SK-N-SH (cell line): ENCODE measurements at regions not wholly inside any gene's neighbourhood (a gene's known extent, or its start where the extent isn't known, plus 50 kb on each side); places are given as distances from the start of the nearest gene placed in this dataset.

ENCODE experiments used
- CTCF ChIA-PET: fragments of 300-600, 350-600 bp; formaldehyde crosslinking; extraction: SDS; loops from one replicate; lab custom pipeline; 2021; lab: Yijun Ruan, JAX
- POLR2A ChIA-PET: fragments of 350-600 bp; sonication (Branson Sonifier 250); formaldehyde crosslinking; extraction: SDS; loops from one replicate; lab custom pipeline; 2020; ENCODE audit warnings: antibody characterized with exemption, inconsistent platforms; lab: Yijun Ruan, JAX
- DNase-seq: peaks from one replicate; pipeline ENCODE4 v3.0.0; 2012
- H2AFZ ChIP-seq: fragments of 200-600 bp; sonication (generic); 2 replicates; pipeline ENCODE4 v1.8.1; 2016; ENCODE audit warnings: antibody characterized with exemption, mild to moderate bottlenecking, low read depth
- H3F3A ChIP-seq: fragments of 200-600 bp; sonication (generic); replicated peaks from 2 replicates; pipeline ENCODE3; 2016; ENCODE audit warnings: antibody characterized with exemption, mild to moderate bottlenecking; ENCODE audit not compliant: insufficient read depth
- H3K27ac ChIP-seq, 2 experiments: fragments of 200-500 bp in 1 of 2; fragments of 200-600 bp in 1 of 2; sonication (Bioruptor generic) in 1 of 2; sonication (generic), shearing (Covaris generic) in 1 of 2; 2 replicates each; pipeline versions ENCODE4 v1.5.1 to v1.6.1; 2014 to 2016; ENCODE audit warnings: low read depth in 2 of 2, inconsistent platforms in 1 of 2, low read length in 1 of 2, mild to moderate bottlenecking in 1 of 2, mixed read lengths in 1 of 2
- H3K27me3 ChIP-seq: fragments of 200-600 bp; sonication (generic), shearing (Covaris generic); 2 replicates; pipeline ENCODE4 v1.6.1; 2016; ENCODE audit warnings: mixed run types; ENCODE audit not compliant: insufficient read depth
- H3K36me3 ChIP-seq, 2 experiments: fragments of 200-500 bp in 1 of 2; fragments of 200-600 bp in 1 of 2; sonication (Bioruptor generic) in 1 of 2; sonication (generic) in 1 of 2; replicated peaks in 1 of 2; 2 replicates each; pipeline versions ENCODE3 to v1.5.1; 2014 to 2016; ENCODE audit warnings: low read length in 1 of 2, mild to moderate bottlenecking in 1 of 2; ENCODE audit not compliant: insufficient read depth in 2 of 2, control insufficient read depth in 1 of 2
- H3K4me1 ChIP-seq, 2 experiments: fragments of 200-500 bp in 1 of 2; fragments of 200-600 bp in 1 of 2; sonication (Bioruptor generic) in 1 of 2; sonication (generic), shearing (Covaris generic) in 1 of 2; 2 replicates each; pipeline versions ENCODE4 v1.5.1 to v1.6.1; 2014 to 2016; ENCODE audit warnings: low read depth in 1 of 2, low read length in 1 of 2, mixed run types in 1 of 2; ENCODE audit not compliant: insufficient read depth in 2 of 2, control insufficient read depth in 1 of 2
- H3K4me2 ChIP-seq: fragments of 200-600 bp; sonication (generic), shearing (Covaris generic); 2 replicates; pipeline ENCODE4 v1.6.1; 2017; ENCODE audit warnings: mixed run types
- H3K4me3 ChIP-seq, 2 experiments: fragments of 200-500 bp in 1 of 2; fragments of 200-600 bp in 1 of 2; sonication (Bioruptor generic) in 1 of 2; sonication (generic), shearing (Covaris generic) in 1 of 2; 2 replicates each; pipeline versions ENCODE4 v1.5.1 to v1.8.1; 2014 to 2016; ENCODE audit warnings: low read depth in 2 of 2, inconsistent platforms in 1 of 2, low read length in 1 of 2, mild to moderate bottlenecking in 1 of 2, mixed read lengths in 1 of 2, moderate library complexity in 1 of 2
- H3K79me2 ChIP-seq: fragments of 200-600 bp; sonication (generic); 2 replicates; pipeline ENCODE4 v1.8.1; 2017; ENCODE audit warnings: mild to moderate bottlenecking; ENCODE audit not compliant: insufficient read depth
- H3K9ac ChIP-seq: fragments of 200-600 bp; sonication (generic); 2 replicates; pipeline ENCODE4 v1.6.1; 2017; ENCODE audit warnings: mixed run types
- H3K9me2 ChIP-seq: fragments of 200-600 bp; sonication (generic); 2 replicates; pipeline ENCODE4 v1.6.1; 2017; ENCODE audit warnings: mixed run types
- H3K9me3 ChIP-seq: fragments of 200-600 bp; sonication (generic); 2 replicates; pipeline ENCODE4 v1.6.1; 2017; ENCODE audit warnings: mixed run types, mild to moderate bottlenecking, moderate library complexity
- H4K20me1 ChIP-seq: fragments of 200-600 bp; sonication (generic); 2 replicates; pipeline ENCODE4 v1.6.1; 2017; ENCODE audit warnings: mild to moderate bottlenecking, mixed run types; ENCODE audit not compliant: insufficient read depth
- CHD2 ChIP-seq: fragments of 150-350 bp; IDR thresholded peaks from 2 replicates; pipeline ENCODE4 v1.6.1; 2018; ENCODE audit warnings: low read length; ENCODE audit not compliant: partially characterized antibody
- EP300 ChIP-seq, 2 experiments: IDR thresholded peaks; 2 replicates each; pipeline versions ENCODE4 v1.4.0 to v1.6.1; 2012; ENCODE audit warnings: borderline replicate concordance in 1 of 2, low read depth in 1 of 2, low read length in 1 of 2
- FOXM1 ChIP-seq: IDR thresholded peaks from 2 replicates; pipeline ENCODE4 v1.4.0; 2012; ENCODE audit warnings: low read depth, mild to moderate bottlenecking
- GATA2 ChIP-seq: sonication (generic); formaldehyde crosslinking; IDR thresholded peaks from 2 replicates; pipeline ENCODE4 v1.5.0; 2020; ENCODE audit warnings: mild to moderate bottlenecking, missing genetic modification reagents
- JUND ChIP-seq: IDR thresholded peaks from 2 replicates; pipeline ENCODE4 v1.4.0; 2012
- NRF1 ChIP-seq: IDR thresholded peaks from 2 replicates; pipeline ENCODE4 v1.6.1; 2012; ENCODE audit warnings: low read depth, mild to moderate bottlenecking, low read length
- REST ChIP-seq: IDR thresholded peaks from 2 replicates; pipeline ENCODE4 v1.6.1; 2012; ENCODE audit warnings: mild to moderate bottlenecking, low read depth, low read length, moderate library complexity
- RFX5 ChIP-seq: IDR thresholded peaks from 2 replicates; pipeline ENCODE4 v1.6.1; 2012; ENCODE audit warnings: mild to moderate bottlenecking, improper control_type of control experiment, low read length
- RXRA ChIP-seq: IDR thresholded peaks from 2 replicates; pipeline ENCODE4 v1.4.0; 2012; ENCODE audit warnings: low read depth, mild to moderate bottlenecking, borderline replicate concordance
- SMC3 ChIP-seq: IDR thresholded peaks from 2 replicates; pipeline ENCODE4 v1.6.1; 2012; ENCODE audit warnings: low read depth, low read length, improper control_type of control experiment
- TAF1 ChIP-seq: IDR thresholded peaks from 2 replicates; pipeline ENCODE4 v1.6.1; 2012; ENCODE audit warnings: low read depth, mild to moderate bottlenecking, low read length, moderate library complexity, borderline replicate concordance
- TCF12 ChIP-seq: IDR thresholded peaks from 2 replicates; pipeline ENCODE4 v1.4.0; 2012
- TEAD4 ChIP-seq: IDR thresholded peaks from 2 replicates; pipeline ENCODE4 v1.4.0; 2012; ENCODE audit warnings: mild to moderate bottlenecking, borderline replicate concordance; ENCODE audit not compliant: insufficient read depth
- ZBTB33 ChIP-seq: IDR thresholded peaks from 2 replicates; pipeline ENCODE4 v1.4.0; 2012; ENCODE audit warnings: low read depth, borderline replicate concordance
- WGBS: methylation state at CpG from one replicate; pipeline ENCODE4 v1.1.6; 2017; ENCODE audit warnings: low lambda C conversion rate; 5-methylcytosine and 5-hydroxymethylcytosine counted together
- TF ChIP-seq, protein P1 (sequence below): fragments of 150-350 bp; IDR thresholded peaks from 2 replicates; pipeline ENCODE4 v1.6.1; 2016; ENCODE audit warnings: mild to moderate bottlenecking, low read depth, low read length

- H3K27ac ChIP-seq, result no peak overlapping the region
- no peaks in the 10 kb centered on the region for H4K20me1 ChIP-seq
- H3K4me1 ChIP-seq, result peaks cover 7 to 10% of the 10 kb centered on the region in 2 experiments; a peak in 3 of 4 replicates
- H3K4me2 ChIP-seq, result no peak overlapping the region
- no peaks in the 10 kb centered on the region for H3K9me2 ChIP-seq
- no peaks in the 10 kb centered on the region for H3K79me2 ChIP-seq
- H2AFZ ChIP-seq, result no peak overlapping the region
- WGBS, result 77% methylated on average over 2 of the region's 2 CpGs
- H3K27me3 ChIP-seq, result no peaks in the 10 kb centered on the region
- DNase-seq, result no peak
- H3K9ac ChIP-seq, result no peak overlapping the region
- H3K9me3 ChIP-seq, result no peaks in the 10 kb centered on the region
- H3F3A ChIP-seq, result peaks cover 3% of the 10 kb centered on the region
- ChIA-PET POLR2A (no interaction called here), CTCF (no interaction called here)
- H3K4me3 ChIP-seq, result no peak overlapping the region
- no peaks in the 10 kb centered on the region for H3K36me3 ChIP-seq
- TF ChIP-seq RXRA, result no peak
- TF ChIP-seq TCF12, result no peak
- TF ChIP-seq TAF1, result no peak
- TF ChIP-seq REST, result no peak
- TF ChIP-seq RFX5, result no peak
- no peak for TF ChIP-seq EP300 (IDR thresholded peaks at IDR 0.05; ENCODE audit: borderline replicate concordance in 1 of 2, low read depth in 1 of 2, low read length in 1 of 2)
- TF ChIP-seq, protein P1, sequence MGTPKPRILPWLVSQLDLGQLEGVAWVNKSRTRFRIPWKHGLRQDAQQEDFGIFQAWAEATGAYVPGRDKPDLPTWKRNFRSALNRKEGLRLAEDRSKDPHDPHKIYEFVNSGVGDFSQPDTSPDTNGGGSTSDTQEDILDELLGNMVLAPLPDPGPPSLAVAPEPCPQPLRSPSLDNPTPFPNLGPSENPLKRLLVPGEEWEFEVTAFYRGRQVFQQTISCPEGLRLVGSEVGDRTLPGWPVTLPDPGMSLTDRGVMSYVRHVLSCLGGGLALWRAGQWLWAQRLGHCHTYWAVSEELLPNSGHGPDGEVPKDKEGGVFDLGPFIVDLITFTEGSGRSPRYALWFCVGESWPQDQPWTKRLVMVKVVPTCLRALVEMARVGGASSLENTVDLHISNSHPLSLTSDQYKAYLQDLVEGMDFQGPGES, result no peak
- no peak for TF ChIP-seq FOXM1
- no peak for TF ChIP-seq SMC3
- TF ChIP-seq NRF1, result no peak
- no peak for TF ChIP-seq GATA2 (CRISPR knock-in tag)
- no peak for TF ChIP-seq TEAD4
- TF ChIP-seq JUND, result no peak
- no peak for TF ChIP-seq CHD2
- TF ChIP-seq ZBTB33, result no peak
Measured at GRCh38 chr5:126004636-126005035, 418.6 kb upstream of the GRAMD2B start.
